Thymus (tissue), 11 donors: ENCODE measurements at regions not wholly inside any gene's neighbourhood (a gene's known extent, or its start where the extent isn't known, plus 50 kb on each side); places are given as distances from the start of the nearest gene placed in this dataset.
"Not testable (repeated sequence)": the region's sequence is repeated elsewhere in the genome, so short reads cannot be mapped to it uniquely, and the experiment has no call there.

Experiments
- DNase-seq, 9 donors: peaks; one replicate each; pipeline ENCODE4 v3.0.0-alpha.2; 2013; ENCODE audit warnings: low spot score in 9 of 9, low read depth in 6 of 9, missing footprints in 1 of 9
- H3K27ac ChIP-seq, 2 donors: one replicate each; pipeline ENCODE4 v1.5.1; 2013; ENCODE audit warnings: control low read depth in 1 of 2, low read depth in 1 of 2, low read length in 1 of 2, mild to moderate bottlenecking in 1 of 2, moderate library complexity in 1 of 2
- H3K27me3 ChIP-seq, 2 donors: one replicate each; pipeline ENCODE4 v1.5.1; 2013; ENCODE audit warnings: low read length in 1 of 2; ENCODE audit not compliant: control insufficient read depth in 2 of 2, insufficient read depth in 1 of 2
- H3K36me3 ChIP-seq, 2 donors: one replicate each; pipeline ENCODE4 v1.5.1; 2013; ENCODE audit warnings: low read length in 1 of 2, mild to moderate bottlenecking in 1 of 2, moderate library complexity in 1 of 2; ENCODE audit not compliant: control insufficient read depth in 2 of 2, insufficient read depth in 2 of 2
- H3K4me1 ChIP-seq, 2 donors: one replicate each; pipeline ENCODE4 v1.5.1; 2013; ENCODE audit warnings: low read length in 2 of 2; ENCODE audit not compliant: control insufficient read depth in 2 of 2, insufficient read depth in 2 of 2
- H3K4me3 ChIP-seq, 2 donors: one replicate each; pipeline ENCODE4 v1.5.1; 2013; ENCODE audit warnings: low read length in 2 of 2, control low read depth in 1 of 2, mild to moderate bottlenecking in 1 of 2
- H3K9me3 ChIP-seq, 2 donors: one replicate each; pipeline ENCODE4 v1.5.1; 2013; ENCODE audit warnings: low read length in 1 of 2, mild to moderate bottlenecking in 1 of 2; ENCODE audit not compliant: control insufficient read depth in 2 of 2, insufficient read depth in 1 of 2
- WGBS: extraction: QIAGEN DNeasy Blood & Tissue Kit; methylation state at CpG from one replicate; pipeline ENCODE4 v1.1.7; 2013; 5-methylcytosine and 5-hydroxymethylcytosine counted together
- donor health status: healthy.

GRCh38 chr12:76945867-76946266 is 67.0 kb upstream of the CSRP2 start:
- no peak overlapping the region for H3K27ac ChIP-seq
- no peaks in the 10 kb centered on the region for H3K36me3 ChIP-seq
- DNase-seq, result no peak
- H3K27me3 ChIP-seq, result no peaks in the 10 kb centered on the region
- H3K9me3 ChIP-seq, result no peaks in the 10 kb centered on the region
- 95% methylated on average over 4 of the region's 4 CpGs for WGBS
- no peak overlapping the region for H3K4me3 ChIP-seq
- no peaks in the 10 kb centered on the region for H3K4me1 ChIP-seq

GRCh38 chr12:76944892-76945291 is 66.1 kb upstream of the CSRP2 start:
- Histone ChIP-seq H3K4me1 (no peaks in the 10 kb centered on the region), H3K27me3 (no peaks in the 10 kb centered on the region), H3K36me3 (no peaks in the 10 kb centered on the region), H3K27ac (no peak overlapping the region), H3K4me3 (no peak overlapping the region), H3K9me3 (no peaks in the 10 kb centered on the region)
- 65% methylated on average over 3 of the region's 3 CpGs for WGBS
- DNase-seq, result no peak

- Histone ChIP-seq H3K4me1 (no peaks in the 10 kb centered on the region), H3K4me3 (no peak overlapping the region), H3K27ac (no peak overlapping the region), H3K27me3 (no peaks in the 10 kb centered on the region), H3K9me3 (no peaks in the 10 kb centered on the region), H3K36me3 (no peaks in the 10 kb centered on the region)
- no peak for DNase-seq
These were observed 64.2 kb upstream of the CSRP2 start for GRCh38 chr12:76943008-76943407.

GRCh38 chr12:76942267-76942666 is 63.4 kb upstream of the CSRP2 start:
- DNase-seq, result no peak
- Histone ChIP-seq H3K36me3 (no peaks in the 10 kb centered on the region), H3K27ac (no peak overlapping the region), H3K4me3 (no peak overlapping the region), H3K27me3 (no peaks in the 10 kb centered on the region), H3K4me1 (no peaks in the 10 kb centered on the region), H3K9me3 (no peaks in the 10 kb centered on the region)
- WGBS, result 94% methylated on average over 1 of the region's 1 CpG

- 97% methylated on average over 3 of the region's 3 CpGs for WGBS
- Histone ChIP-seq H3K36me3 (no peaks in the 10 kb centered on the region), H3K4me3 (no peak overlapping the region), H3K27me3 (no peaks in the 10 kb centered on the region), H3K9me3 (no peaks in the 10 kb centered on the region), H3K27ac (no peak overlapping the region), H3K4me1 (no peaks in the 10 kb centered on the region)
- no peak for DNase-seq
These were observed 62.0 kb upstream of the CSRP2 start for GRCh38 chr12:76940671-76941445.

- no peak overlapping the region for H3K4me3 ChIP-seq
- no peaks in the 10 kb centered on the region for H3K36me3 ChIP-seq
- H3K27ac ChIP-seq, result no peak overlapping the region
- no peaks in the 10 kb centered on the region for H3K4me1 ChIP-seq
- no peaks in the 10 kb centered on the region for H3K9me3 ChIP-seq
- 100% methylated on average over 1 of the region's 1 CpG for WGBS
- H3K27me3 ChIP-seq, result no peaks in the 10 kb centered on the region
- no peak for DNase-seq
These were observed 60.9 kb upstream of the CSRP2 start for GRCh38 chr12:76939701-76940100.

- Histone ChIP-seq H3K36me3 (no peaks in the 10 kb centered on the region), H3K27me3 (no peaks in the 10 kb centered on the region), H3K4me3 (no peak overlapping the region), H3K27ac (no peak overlapping the region), H3K4me1 (no peaks in the 10 kb centered on the region), H3K9me3 (no peaks in the 10 kb centered on the region)
- 97% methylated on average over 14 of the region's 14 CpGs for WGBS
- no peak for DNase-seq
These were observed 57.7 kb upstream of the CSRP2 start for GRCh38 chr12:76936275-76937193.

- H3K27ac ChIP-seq, H3K4me1 ChIP-seq, DNase-seq, H3K9me3 ChIP-seq, H3K27me3 ChIP-seq, H3K4me3 ChIP-seq, H3K36me3 ChIP-seq: not testable (repeated sequence)
- WGBS, result 99% methylated on average over 4 of the region's 4 CpGs
These were observed 54.6 kb upstream of the CSRP2 start for GRCh38 chr12:76933392-76933791.

- Histone ChIP-seq H3K4me3 (no peak overlapping the region), H3K27ac (no peak overlapping the region), H3K36me3 (no peaks in the 10 kb centered on the region), H3K4me1 (no peaks in the 10 kb centered on the region), H3K27me3 (no peaks in the 10 kb centered on the region), H3K9me3 (no peaks in the 10 kb centered on the region)
- WGBS, result 80% methylated on average over 2 of the region's 2 CpGs
- DNase-seq, result no peak
These were observed 50.7 kb upstream of the CSRP2 start for GRCh38 chr12:76929499-76929898.
